HEK293 (cell line): ENCODE measurements at regions not wholly inside any gene's neighbourhood (a gene's known extent, or its start where the extent isn't known, plus 50 kb on each side); places are given as distances from the start of the nearest gene placed in this dataset.

Experiments
- CTCF ChIA-PET: fragments of 350-600 bp; formaldehyde crosslinking; extraction: SDS; loops from one replicate; lab custom pipeline; 2021; ENCODE audit warnings: antibody characterized with exemption; lab: Yijun Ruan, JAX
- POLR2A ChIA-PET: fragments of 300-600 bp; formaldehyde crosslinking; extraction: SDS; loops from one replicate; lab custom pipeline; 2020; ENCODE audit warnings: antibody characterized with exemption, inconsistent platforms; lab: Yijun Ruan, JAX
- H3K27ac ChIP-seq: fragments of 200-500 bp; sonication (Bioruptor generic); 2 replicates; pipeline ENCODE4 v1.5.1; 2014; ENCODE audit warnings: low read depth, low read length, control low read depth, inconsistent platforms; ENCODE audit errors: extremely low read depth
- H3K36me3 ChIP-seq, 2 experiments: fragments of 200-500 bp in 1 of 2; sonication (Bioruptor generic) in 1 of 2; 1 replicate in 1 of 2; 2 replicates in 1 of 2; pipeline ENCODE4 v1.5.1; 2014 to 2017; ENCODE audit warnings: inconsistent platforms in 2 of 2, low read length in 2 of 2; ENCODE audit not compliant: control insufficient read depth in 2 of 2, insufficient read depth in 1 of 2
- H3K4me1 ChIP-seq: fragments of 200-500 bp; sonication (Bioruptor generic); 2 replicates; pipeline ENCODE4 v1.5.1; 2014; ENCODE audit warnings: mild to moderate bottlenecking, low read length, inconsistent platforms; ENCODE audit not compliant: control insufficient read depth, insufficient read depth
- H3K4me3 ChIP-seq: 2 replicates; pipeline ENCODE4 v1.5.1; 2011; ENCODE audit warnings: low read depth, mild to moderate bottlenecking, control low read depth, low read length, moderate library complexity
- H3K9me3 ChIP-seq: fragments of 200-500 bp; sonication (Bioruptor generic); 2 replicates; pipeline ENCODE4 v1.5.1; 2014; ENCODE audit warnings: low read depth, low read length, inconsistent platforms; ENCODE audit not compliant: control insufficient read depth, insufficient read depth
- MZF1 ChIP-seq: fragments of 450-650 bp; formaldehyde crosslinking; IDR thresholded peaks from 2 replicates; pipeline ENCODE4 v1.5.1; 2017; ENCODE audit warnings: missing biosample characterization, missing genetic modification characterization, borderline replicate concordance
- REPIN1 ChIP-seq: fragments of 450-650 bp; formaldehyde crosslinking; IDR thresholded peaks from 2 replicates; pipeline ENCODE4 v1.5.1; 2017; ENCODE audit warnings: missing biosample characterization, missing genetic modification characterization, low read depth
- ZEB2 ChIP-seq: fragments of 450-650 bp; formaldehyde crosslinking; IDR thresholded peaks from 2 replicates; pipeline ENCODE4 v1.5.1; 2016; ENCODE audit warnings: missing biosample characterization, missing genetic modification characterization
- ZFHX2 ChIP-seq: fragments of 450-650 bp; formaldehyde crosslinking; conservative IDR thresholded peaks from 2 replicates; pipeline ENCODE4 v1.5.1; 2016; ENCODE audit warnings: missing biosample characterization, missing genetic modification characterization
- ZFP37 ChIP-seq: fragments of 450-650 bp; formaldehyde crosslinking; IDR thresholded peaks from 2 replicates; pipeline ENCODE4 v1.5.1; 2016; ENCODE audit warnings: missing biosample characterization, missing genetic modification characterization
- ZNF10 ChIP-seq: fragments of 450-650 bp; formaldehyde crosslinking; IDR thresholded peaks from 2 replicates; pipeline ENCODE4 v1.5.1; 2017; ENCODE audit warnings: missing biosample characterization, missing genetic modification characterization
- ZNF114 ChIP-seq: fragments of 450-650 bp; formaldehyde crosslinking; IDR thresholded peaks from 2 replicates; pipeline ENCODE4 v1.5.0; 2017; ENCODE audit warnings: missing biosample characterization, missing genetic modification characterization
- ZNF155 ChIP-seq: fragments of 450-650 bp; formaldehyde crosslinking; IDR thresholded peaks from 2 replicates; pipeline ENCODE4 v1.5.1; 2016; ENCODE audit warnings: missing biosample characterization, missing genetic modification characterization
- ZNF175 ChIP-seq: fragments of 450-650 bp; formaldehyde crosslinking; IDR thresholded peaks from 2 replicates; pipeline ENCODE4 v1.5.1; 2016; ENCODE audit warnings: missing biosample characterization, missing genetic modification characterization
- ZNF202 ChIP-seq: fragments of 450-650 bp; formaldehyde crosslinking; IDR thresholded peaks from 2 replicates; pipeline ENCODE4 v1.5.1; 2016; ENCODE audit warnings: missing biosample characterization, missing genetic modification characterization, borderline replicate concordance
- ZNF23 ChIP-seq: fragments of 450-650 bp; formaldehyde crosslinking; IDR thresholded peaks from 2 replicates; pipeline ENCODE4 v1.5.1; 2016; ENCODE audit warnings: missing biosample characterization, missing genetic modification characterization, borderline replicate concordance
- ZNF239 ChIP-seq: fragments of 450-650 bp; formaldehyde crosslinking; IDR thresholded peaks from 2 replicates; pipeline ENCODE4 v1.5.1; 2016; ENCODE audit warnings: missing biosample characterization, missing genetic modification characterization
- ZNF302 ChIP-seq: fragments of 450-650 bp; formaldehyde crosslinking; IDR thresholded peaks from 2 replicates; pipeline ENCODE4 v1.5.1; 2016; ENCODE audit warnings: missing biosample characterization, missing genetic modification characterization, low read depth
- ZNF404 ChIP-seq: fragments of 450-650 bp; formaldehyde crosslinking; IDR thresholded peaks from 2 replicates; pipeline ENCODE4 v1.5.1; 2017; ENCODE audit warnings: missing biosample characterization, missing genetic modification characterization
- ZNF416 ChIP-seq: fragments of 450-650 bp; formaldehyde crosslinking; IDR thresholded peaks from 2 replicates; pipeline ENCODE4 v1.5.1; 2016; ENCODE audit warnings: missing biosample characterization, missing genetic modification characterization
- ZNF596 ChIP-seq: fragments of 450-650 bp; IDR thresholded peaks from 2 replicates; pipeline ENCODE4 v1.5.0; 2018; ENCODE audit warnings: missing biosample characterization, mild to moderate bottlenecking, missing genetic modification characterization, moderate library complexity
- ZNF621 ChIP-seq: fragments of 450-650 bp; formaldehyde crosslinking; IDR thresholded peaks from 2 replicates; pipeline ENCODE4 v1.5.1; 2017; ENCODE audit warnings: missing biosample characterization, missing genetic modification characterization
- ZNF626 ChIP-seq: fragments of 450-650 bp; sonication (Bioruptor Pico); formaldehyde crosslinking; IDR thresholded peaks from 2 replicates; pipeline ENCODE4 v1.5.1; 2018; ENCODE audit warnings: missing biosample characterization, missing genetic modification characterization, inconsistent platforms
- ZNF629 ChIP-seq: fragments of 450-650 bp; formaldehyde crosslinking; IDR thresholded peaks from 2 replicates; pipeline ENCODE4 v1.5.1; 2017; ENCODE audit warnings: missing biosample characterization, missing genetic modification characterization
- ZNF701 ChIP-seq: fragments of 450-650 bp; formaldehyde crosslinking; IDR thresholded peaks from 2 replicates; pipeline ENCODE4 v1.5.1; 2016; ENCODE audit warnings: missing biosample characterization, missing genetic modification characterization
- TF ChIP-seq, protein P1 (sequence below): fragments of 450-650 bp; formaldehyde crosslinking; conservative IDR thresholded peaks from 2 replicates; pipeline ENCODE4 v1.5.1; 2016; ENCODE audit warnings: low read depth, missing biosample characterization, missing genetic modification characterization
- TF ChIP-seq, protein P2 (sequence below): fragments of 450-650 bp; formaldehyde crosslinking; IDR thresholded peaks from 2 replicates; pipeline ENCODE4 v1.5.1; 2016; ENCODE audit warnings: missing biosample characterization, missing genetic modification characterization
- TF ChIP-seq, protein P3 (sequence below): fragments of 450-650 bp; formaldehyde crosslinking; IDR thresholded peaks from 2 replicates; pipeline ENCODE4 v1.5.1; 2016; ENCODE audit warnings: missing biosample characterization, missing genetic modification characterization, borderline replicate concordance
- TF ChIP-seq, protein P4 (sequence below): fragments of 450-650 bp; formaldehyde crosslinking; IDR thresholded peaks from 2 replicates; pipeline ENCODE4 v1.5.1; 2017; ENCODE audit warnings: missing biosample characterization, missing genetic modification characterization

DNA sequence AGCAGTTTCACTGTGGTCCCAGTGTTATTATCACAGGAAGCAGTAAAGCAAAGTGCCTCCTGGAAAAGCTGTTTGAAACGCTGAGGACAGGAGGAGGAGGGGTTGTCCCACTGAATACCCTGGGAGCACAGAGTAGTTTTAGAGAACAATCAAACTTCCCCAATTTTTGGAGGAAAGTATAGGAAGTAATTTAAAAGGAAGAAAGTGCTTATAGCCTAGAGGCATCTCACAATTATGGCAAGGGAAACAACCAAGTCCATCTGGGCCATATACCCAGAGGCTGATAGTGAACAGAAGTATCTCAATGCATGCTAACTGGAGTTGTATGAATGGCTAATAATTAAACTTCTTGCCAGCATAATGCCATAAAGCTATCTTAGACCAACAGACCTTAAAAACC is 137.2 kb upstream of the EPHA6 start (continued):
- TF ChIP-seq, protein P1, sequence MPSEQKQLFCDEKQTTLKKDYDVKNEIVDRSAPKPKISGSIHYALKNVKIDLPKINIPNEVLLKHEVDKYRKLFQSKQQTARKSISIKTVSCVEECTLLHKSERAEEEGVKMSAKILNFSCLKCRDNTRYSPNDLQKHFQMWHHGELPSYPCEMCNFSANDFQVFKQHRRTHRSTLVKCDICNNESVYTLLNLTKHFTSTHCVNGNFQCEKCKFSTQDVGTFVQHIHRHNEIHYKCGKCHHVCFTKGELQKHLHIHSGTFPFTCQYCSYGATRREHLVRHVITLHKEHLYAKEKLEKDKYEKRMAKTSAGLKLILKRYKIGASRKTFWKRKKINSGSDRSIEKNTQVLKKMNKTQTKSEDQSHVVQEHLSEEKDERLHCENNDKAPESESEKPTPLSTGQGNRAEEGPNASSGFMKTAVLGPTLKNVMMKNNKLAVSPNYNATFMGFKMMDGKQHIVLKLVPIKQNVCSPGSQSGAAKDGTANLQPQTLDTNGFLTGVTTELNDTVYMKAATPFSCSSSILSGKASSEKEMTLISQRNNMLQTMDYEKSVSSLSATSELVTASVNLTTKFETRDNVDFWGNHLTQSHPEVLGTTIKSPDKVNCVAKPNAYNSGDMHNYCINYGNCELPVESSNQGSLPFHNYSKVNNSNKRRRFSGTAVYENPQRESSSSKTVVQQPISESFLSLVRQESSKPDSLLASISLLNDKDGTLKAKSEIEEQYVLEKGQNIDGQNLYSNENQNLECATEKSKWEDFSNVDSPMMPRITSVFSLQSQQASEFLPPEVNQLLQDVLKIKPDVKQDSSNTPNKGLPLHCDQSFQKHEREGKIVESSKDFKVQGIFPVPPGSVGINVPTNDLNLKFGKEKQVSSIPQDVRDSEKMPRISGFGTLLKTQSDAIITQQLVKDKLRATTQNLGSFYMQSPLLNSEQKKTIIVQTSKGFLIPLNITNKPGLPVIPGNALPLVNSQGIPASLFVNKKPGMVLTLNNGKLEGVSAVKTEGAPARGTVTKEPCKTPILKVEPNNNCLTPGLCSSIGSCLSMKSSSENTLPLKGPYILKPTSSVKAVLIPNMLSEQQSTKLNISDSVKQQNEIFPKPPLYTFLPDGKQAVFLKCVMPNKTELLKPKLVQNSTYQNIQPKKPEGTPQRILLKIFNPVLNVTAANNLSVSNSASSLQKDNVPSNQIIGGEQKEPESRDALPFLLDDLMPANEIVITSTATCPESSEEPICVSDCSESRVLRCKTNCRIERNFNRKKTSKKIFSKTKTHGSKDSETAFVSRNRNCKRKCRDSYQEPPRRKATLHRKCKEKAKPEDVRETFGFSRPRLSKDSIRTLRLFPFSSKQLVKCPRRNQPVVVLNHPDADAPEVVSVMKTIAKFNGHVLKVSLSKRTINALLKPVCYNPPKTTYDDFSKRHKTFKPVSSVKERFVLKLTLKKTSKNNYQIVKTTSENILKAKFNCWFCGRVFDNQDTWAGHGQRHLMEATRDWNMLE, result no peak
- TF ChIP-seq ZNF302, result no peak
- TF ChIP-seq ZNF10, result no peak
- TF ChIP-seq ZNF621 (tag by site-specific recombination), result no peak
- TF ChIP-seq ZNF202 (tag by site-specific recombination), result no peak
- TF ChIP-seq, protein P2, sequence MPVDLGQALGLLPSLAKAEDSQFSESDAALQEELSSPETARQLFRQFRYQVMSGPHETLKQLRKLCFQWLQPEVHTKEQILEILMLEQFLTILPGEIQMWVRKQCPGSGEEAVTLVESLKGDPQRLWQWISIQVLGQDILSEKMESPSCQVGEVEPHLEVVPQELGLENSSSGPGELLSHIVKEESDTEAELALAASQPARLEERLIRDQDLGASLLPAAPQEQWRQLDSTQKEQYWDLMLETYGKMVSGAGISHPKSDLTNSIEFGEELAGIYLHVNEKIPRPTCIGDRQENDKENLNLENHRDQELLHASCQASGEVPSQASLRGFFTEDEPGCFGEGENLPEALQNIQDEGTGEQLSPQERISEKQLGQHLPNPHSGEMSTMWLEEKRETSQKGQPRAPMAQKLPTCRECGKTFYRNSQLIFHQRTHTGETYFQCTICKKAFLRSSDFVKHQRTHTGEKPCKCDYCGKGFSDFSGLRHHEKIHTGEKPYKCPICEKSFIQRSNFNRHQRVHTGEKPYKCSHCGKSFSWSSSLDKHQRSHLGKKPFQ (tag by site-specific recombination), result no peak

DNA sequence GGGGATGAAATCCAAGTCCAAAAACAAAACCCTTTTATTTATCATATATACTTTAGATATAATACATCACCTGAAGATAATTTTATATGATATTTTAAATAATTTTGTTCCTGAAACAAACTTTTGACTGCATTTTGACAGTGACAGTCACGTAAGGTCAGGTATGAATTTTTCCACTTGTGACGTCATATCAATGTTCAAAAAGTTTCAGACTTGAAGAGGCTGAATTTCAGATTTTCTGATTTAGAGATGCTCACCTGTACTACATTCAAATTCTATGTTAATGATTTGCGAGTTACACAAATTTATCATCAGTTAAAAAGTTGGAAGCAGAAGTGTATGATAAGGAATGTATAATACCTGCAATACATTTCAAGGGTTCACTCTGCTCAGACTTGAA is 136.1 kb upstream of the EPHA6 start:
- POLR2A ChIA-PET, result no interaction called here
- H3K4me1 ChIP-seq, result no peaks in the 10 kb centered on the region
- no peaks in the 10 kb centered on the region for H3K9me3 ChIP-seq
- H3K27ac ChIP-seq, result no peak overlapping the region
- H3K36me3 ChIP-seq, result no peaks in the 10 kb centered on the region
- H3K4me3 ChIP-seq, result no peak overlapping the region
- CTCF ChIA-PET, result no interaction called here
- TF ChIP-seq ZNF302 (no peak), ZNF701 (no peak), ZFP37 (no peak), ZNF155 (no peak), ZNF626 (tag by site-specific recombination) (no peak), ZNF416 (tag by site-specific recombination) (no peak), REPIN1 (tag by site-specific recombination) (no peak), MZF1 (tag by site-specific recombination) (no peak), ZNF114 (tag by site-specific recombination) (no peak), ZNF596 (tag by site-specific recombination) (no peak), ZNF629 (tag by site-specific recombination) (no peak), ZFHX2 (tag by site-specific recombination) (no peak), ZNF239 (tag by site-specific recombination) (no peak), ZEB2 (tag by site-specific recombination) (no peak), ZNF23 (tag by site-specific recombination) (no peak), ZNF175 (tag by site-specific recombination) (no peak), ZNF404 (no peak)
- TF ChIP-seq, protein P3, sequence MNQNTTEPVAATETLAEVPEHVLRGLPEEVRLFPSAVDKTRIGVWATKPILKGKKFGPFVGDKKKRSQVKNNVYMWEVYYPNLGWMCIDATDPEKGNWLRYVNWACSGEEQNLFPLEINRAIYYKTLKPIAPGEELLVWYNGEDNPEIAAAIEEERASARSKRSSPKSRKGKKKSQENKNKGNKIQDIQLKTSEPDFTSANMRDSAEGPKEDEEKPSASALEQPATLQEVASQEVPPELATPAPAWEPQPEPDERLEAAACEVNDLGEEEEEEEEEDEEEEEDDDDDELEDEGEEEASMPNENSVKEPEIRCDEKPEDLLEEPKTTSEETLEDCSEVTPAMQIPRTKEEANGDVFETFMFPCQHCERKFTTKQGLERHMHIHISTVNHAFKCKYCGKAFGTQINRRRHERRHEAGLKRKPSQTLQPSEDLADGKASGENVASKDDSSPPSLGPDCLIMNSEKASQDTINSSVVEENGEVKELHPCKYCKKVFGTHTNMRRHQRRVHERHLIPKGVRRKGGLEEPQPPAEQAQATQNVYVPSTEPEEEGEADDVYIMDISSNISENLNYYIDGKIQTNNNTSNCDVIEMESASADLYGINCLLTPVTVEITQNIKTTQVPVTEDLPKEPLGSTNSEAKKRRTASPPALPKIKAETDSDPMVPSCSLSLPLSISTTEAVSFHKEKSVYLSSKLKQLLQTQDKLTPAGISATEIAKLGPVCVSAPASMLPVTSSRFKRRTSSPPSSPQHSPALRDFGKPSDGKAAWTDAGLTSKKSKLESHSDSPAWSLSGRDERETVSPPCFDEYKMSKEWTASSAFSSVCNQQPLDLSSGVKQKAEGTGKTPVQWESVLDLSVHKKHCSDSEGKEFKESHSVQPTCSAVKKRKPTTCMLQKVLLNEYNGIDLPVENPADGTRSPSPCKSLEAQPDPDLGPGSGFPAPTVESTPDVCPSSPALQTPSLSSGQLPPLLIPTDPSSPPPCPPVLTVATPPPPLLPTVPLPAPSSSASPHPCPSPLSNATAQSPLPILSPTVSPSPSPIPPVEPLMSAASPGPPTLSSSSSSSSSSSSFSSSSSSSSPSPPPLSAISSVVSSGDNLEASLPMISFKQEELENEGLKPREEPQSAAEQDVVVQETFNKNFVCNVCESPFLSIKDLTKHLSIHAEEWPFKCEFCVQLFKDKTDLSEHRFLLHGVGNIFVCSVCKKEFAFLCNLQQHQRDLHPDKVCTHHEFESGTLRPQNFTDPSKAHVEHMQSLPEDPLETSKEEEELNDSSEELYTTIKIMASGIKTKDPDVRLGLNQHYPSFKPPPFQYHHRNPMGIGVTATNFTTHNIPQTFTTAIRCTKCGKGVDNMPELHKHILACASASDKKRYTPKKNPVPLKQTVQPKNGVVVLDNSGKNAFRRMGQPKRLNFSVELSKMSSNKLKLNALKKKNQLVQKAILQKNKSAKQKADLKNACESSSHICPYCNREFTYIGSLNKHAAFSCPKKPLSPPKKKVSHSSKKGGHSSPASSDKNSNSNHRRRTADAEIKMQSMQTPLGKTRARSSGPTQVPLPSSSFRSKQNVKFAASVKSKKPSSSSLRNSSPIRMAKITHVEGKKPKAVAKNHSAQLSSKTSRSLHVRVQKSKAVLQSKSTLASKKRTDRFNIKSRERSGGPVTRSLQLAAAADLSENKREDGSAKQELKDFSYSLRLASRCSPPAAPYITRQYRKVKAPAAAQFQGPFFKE (tag by site-specific recombination), result no peak
- TF ChIP-seq, protein P4, sequence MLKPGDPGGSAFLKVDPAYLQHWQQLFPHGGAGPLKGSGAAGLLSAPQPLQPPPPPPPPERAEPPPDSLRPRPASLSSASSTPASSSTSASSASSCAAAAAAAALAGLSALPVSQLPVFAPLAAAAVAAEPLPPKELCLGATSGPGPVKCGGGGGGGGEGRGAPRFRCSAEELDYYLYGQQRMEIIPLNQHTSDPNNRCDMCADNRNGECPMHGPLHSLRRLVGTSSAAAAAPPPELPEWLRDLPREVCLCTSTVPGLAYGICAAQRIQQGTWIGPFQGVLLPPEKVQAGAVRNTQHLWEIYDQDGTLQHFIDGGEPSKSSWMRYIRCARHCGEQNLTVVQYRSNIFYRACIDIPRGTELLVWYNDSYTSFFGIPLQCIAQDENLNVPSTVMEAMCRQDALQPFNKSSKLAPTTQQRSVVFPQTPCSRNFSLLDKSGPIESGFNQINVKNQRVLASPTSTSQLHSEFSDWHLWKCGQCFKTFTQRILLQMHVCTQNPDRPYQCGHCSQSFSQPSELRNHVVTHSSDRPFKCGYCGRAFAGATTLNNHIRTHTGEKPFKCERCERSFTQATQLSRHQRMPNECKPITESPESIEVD (tag by site-specific recombination), result no peak
